COR-L47 (cell line): ENCODE measurements at regions not wholly inside any gene's neighbourhood (a gene's known extent, or its start where the extent isn't known, plus 50 kb on each side); places are given as distances from the start of the nearest gene placed in this dataset.
"Not testable (repeated sequence)": the region's sequence is repeated elsewhere in the genome, so short reads cannot be mapped to it uniquely, and the experiment has no call there.

Experiments used
- DNase-seq: peaks from one replicate; lab custom pipeline; 2025; lab: John Stamatoyannopoulos, UW

GRCh38 chr6:21847711-21848480 lies 254.3 kb downstream of the SOX4 start:
- no peak for DNase-seq

DNA sequence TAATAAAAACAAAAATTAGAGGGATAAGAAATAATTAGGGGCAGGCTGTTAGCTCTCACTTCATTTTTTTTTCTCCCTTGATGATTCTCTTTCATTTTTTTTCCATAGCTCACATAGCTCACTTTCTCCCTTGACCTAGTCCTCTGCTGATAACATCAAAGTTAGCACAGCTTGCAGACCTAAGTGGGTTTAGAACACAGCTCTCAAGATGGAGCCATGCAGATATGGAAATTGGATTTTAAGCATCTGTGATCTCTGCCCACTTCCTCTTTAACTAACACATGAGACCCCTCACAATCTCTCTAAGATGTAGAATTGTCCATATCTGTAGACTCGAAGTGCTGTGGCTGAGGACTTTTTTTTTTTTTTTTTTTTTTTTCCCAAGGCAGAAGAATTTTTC lies 257.1 kb downstream of the SOX4 start:
- DNase-seq: no peak

GRCh38 chr6:21855811-21856455 lies 262.4 kb downstream of the SOX4 start:
- no peak for DNase-seq

DNA sequence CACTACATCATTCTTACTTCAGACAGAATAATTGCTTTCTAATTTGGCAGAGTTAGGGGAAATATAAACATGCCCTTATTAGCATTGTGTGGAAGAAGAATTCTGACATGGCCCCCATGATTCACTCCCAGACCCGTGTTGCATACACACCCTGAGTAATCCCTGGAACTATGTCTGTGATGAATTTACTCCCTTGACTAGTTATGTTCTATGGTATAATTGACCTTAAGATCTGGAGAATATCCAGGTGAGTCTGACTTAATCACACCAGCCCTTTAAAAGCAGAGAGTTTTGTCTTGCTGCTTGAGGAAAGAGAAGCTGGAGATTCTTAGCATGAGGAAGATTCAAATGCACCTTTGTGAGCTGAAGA lies 262.9 kb downstream of the SOX4 start:
- DNase-seq: no peak

DNA sequence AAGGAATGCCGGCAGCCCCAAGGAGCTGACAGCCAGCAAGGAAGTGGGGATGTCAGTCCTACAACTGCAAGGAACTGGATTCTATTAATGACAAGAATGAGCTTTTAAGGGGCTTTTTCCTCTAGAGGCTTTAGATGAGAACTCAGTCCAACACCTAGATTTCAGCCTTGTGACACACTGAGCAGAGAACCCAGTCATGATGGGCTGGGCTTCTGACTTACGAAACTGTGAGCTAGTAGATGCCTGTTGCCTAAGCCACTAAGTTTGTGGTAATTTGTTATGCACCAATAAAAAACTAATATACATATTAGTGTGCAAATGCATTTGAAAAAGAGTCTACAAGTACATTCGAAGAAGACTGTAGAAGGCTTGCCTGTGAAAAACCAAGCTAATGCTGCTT lies 263.3 kb downstream of the SOX4 start:
- DNase-seq: no peak

- no peak for DNase-seq
Measured at GRCh38 chr6:21858076-21858475, 264.5 kb downstream of the SOX4 start.

GRCh38 chr6:21859193-21859735 lies 265.7 kb downstream of the SOX4 start:
- no peak for DNase-seq

- no peak for DNase-seq
Measured at GRCh38 chr6:21861942-21862341, 268.4 kb downstream of the SOX4 start.

DNA sequence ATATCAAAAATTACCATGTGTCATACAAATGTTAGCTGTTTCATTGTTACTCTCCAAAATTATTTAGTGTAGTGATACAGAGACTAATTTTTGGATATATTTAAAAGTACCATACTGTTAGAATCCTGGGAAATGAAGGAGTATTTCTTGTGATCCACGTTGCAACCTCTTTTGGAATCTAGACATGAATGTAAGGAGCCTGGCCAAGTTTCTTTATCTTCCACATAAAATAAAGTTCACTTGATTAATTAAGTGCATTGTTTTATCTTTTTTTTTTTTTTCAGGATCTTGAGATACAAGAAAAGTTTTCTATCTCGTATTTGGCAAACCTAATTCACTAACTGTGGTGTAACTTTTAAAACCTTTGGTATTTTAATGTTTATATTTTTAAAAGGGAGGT lies 270.7 kb downstream of the SOX4 start:
- no peak for DNase-seq

DNA sequence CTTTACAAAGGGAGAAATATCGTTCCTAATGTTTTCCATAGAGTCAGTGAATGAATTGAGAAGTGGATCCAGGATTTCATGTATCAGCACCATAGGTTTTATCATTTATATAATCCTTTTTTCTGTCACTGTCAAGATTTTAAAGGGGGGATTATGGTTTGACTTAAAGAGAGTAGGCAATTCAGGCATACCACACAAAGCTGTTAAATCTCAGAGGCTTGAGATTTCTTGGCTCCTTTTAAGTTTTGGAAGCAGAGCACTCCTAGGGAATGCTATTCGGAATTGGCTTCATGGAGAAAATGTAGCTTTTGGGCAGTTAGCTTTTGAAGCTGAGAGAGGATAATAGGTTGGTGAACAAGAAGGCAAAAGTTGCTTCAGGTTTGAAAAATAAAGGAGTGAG lies 274.7 kb downstream of the SOX4 start:
- no peak for DNase-seq

GRCh38 chr6:21869085-21869771 lies 275.7 kb downstream of the SOX4 start:
- DNase-seq: no peak

- no peak for DNase-seq
Measured at GRCh38 chr6:21870076-21870730, 276.7 kb downstream of the SOX4 start.

GRCh38 chr6:21871831-21872230 lies 278.3 kb downstream of the SOX4 start:
- DNase-seq: no peak

- no peak for DNase-seq
Measured at GRCh38 chr6:21872749-21873148, 279.2 kb downstream of the SOX4 start.

DNA sequence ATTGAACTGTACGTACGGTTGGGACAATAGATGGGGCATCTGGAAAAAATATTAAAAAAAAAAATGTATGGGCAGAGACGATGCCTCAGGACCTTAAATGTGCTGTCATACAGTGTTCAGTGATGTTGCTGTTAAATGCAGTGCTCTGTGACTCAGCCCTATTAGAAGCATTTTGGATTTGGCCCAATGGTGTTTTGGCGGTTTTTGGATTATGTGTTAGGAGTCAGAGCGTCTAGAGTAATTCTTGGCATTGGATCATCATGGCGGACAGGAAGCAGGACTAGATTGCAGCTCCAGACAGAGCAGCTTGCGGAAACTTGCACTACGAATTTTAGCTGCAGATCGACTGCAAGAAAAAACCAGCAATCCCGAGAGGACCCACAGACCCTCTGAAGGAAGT lies 280.0 kb downstream of the SOX4 start:
- no peak for DNase-seq

- DNase-seq: no peak
Measured at GRCh38 chr6:21874372-21874771, 280.8 kb downstream of the SOX4 start.

DNA sequence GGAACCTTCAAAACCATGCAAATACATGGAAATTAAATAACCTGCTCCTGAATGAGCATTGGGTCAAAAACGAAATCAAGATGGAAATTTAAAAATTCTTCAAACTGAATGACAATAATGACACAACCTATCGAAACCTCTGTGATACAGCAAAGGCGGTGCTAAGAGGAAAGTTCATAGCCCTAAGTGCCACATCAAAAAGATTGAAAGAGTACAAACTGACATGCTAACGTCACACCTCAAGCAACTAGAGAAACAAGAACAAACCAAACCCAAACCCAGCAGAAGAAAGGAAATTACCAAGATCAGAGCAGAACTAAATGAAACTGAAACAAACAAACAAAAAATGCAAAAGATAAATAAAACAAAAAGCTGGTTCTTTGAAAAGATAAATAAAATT lies 283.5 kb downstream of the SOX4 start:
- not testable (repeated sequence) for DNase-seq

GRCh38 chr6:21880249-21880648 lies 286.7 kb downstream of the SOX4 start:
- DNase-seq: not testable (repeated sequence)

GRCh38 chr6:21881969-21882465 lies 288.5 kb downstream of the SOX4 start:
- no peak for DNase-seq

DNA sequence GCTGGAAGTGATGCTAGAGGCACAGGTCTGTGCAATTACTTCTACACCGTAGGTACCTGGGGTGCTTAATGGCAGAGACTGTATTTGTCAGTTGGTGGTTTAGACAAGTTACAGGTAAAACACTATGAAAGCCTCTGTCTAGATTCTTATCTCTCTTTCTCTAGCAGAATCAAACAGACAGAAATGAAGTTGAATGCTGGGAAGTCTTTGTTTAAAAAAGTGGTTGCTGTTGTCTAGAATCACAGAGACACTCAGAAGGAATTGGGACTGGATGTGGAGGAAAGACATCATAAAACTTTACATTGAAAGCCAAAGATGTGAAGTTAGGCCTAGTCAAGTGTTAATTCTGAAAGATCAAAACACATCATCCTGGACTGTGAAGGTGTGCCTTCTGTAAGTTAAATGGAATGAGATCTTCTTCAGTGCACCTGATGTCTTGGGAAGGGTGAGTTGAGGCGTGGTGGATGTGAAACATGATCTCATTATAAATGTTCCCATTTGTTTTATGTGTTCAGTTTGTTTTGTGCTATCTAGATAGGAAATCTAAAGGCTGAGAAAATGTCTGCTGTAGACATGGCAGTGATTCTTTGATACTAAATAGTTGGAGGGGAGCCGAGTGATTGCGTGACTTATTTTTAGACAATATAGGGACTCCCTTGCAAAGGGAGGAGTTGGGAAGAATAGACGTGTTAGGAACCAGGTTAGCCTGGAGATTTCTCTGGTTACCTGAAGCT lies 290.2 kb downstream of the SOX4 start:
- DNase-seq: no peak

GRCh38 chr6:21885111-21885510 lies 291.6 kb downstream of the SOX4 start:
- DNase-seq: no peak
